ENCODE measurements at regions not wholly inside any gene's neighbourhood (a gene's known extent, or its start where the extent isn't known, plus 50 kb on each side); places are given as distances from the start of the nearest gene placed in this dataset.
"Not testable (repeated sequence)": the region's sequence is repeated elsewhere in the genome, so short reads cannot be mapped to it uniquely, and the experiment has no call there.

DNA sequence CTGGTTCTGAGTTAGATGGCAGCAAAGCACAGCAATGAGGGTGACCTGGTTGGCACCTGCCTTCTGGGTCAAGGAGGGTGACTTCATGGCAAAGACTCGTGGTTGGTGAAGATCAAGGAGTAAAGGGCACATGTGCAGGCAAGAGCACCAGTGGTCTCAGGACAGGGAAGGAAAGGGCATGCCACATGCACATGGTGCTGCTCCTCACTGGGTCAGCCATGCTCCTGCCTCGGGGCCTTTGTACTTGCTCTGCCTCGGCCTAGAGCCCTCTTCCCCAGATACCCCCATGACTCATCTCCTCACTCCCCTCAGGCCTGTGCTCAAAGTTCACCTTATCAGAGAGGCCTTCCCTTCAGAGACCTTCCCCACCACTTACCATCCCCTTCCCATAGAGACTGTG, 106.7 kb upstream of the KDM7A start:
- no peak for DNase-seq

DNA sequence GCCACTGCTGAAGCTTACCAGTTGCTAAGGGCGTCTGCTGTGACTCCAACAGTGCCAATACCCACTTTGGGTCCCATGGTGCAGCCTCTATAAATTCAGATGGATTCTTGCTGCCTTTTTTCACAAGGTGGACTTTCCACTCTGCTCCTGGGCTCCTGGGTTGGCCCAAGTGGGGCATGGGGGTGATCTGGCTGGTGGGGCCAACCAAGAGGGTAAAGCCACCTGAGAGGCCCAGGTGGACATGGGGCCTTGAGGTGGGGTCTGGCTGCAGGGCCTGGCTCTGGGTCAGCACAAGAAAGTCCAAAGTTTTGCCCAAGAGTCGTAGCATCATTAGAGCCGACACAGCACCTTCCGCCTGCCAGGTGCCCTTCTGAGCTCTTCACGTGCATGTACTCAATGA, 105.2 kb upstream of the KDM7A start:
- no peak for DNase-seq

DNA sequence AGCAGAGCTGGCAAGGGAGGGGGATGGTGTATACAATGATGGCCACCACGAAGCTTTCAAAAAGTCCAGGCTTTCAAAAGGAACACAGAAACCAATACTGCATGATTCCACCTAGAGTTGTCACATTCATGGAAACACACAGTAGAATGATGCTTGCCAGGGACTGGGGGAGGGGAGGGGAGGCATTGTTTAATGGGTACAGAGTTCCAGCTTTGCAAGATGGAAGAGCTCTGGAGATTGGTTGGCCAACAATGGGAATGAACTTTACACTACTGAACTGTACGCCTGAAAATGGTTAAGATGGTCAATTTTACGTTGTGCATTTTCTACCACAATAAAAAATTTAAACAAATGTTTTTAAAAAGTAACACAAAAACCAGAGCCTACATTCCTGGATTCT, 104.5 kb upstream of the KDM7A start:
- DNase-seq = no peak

DNA sequence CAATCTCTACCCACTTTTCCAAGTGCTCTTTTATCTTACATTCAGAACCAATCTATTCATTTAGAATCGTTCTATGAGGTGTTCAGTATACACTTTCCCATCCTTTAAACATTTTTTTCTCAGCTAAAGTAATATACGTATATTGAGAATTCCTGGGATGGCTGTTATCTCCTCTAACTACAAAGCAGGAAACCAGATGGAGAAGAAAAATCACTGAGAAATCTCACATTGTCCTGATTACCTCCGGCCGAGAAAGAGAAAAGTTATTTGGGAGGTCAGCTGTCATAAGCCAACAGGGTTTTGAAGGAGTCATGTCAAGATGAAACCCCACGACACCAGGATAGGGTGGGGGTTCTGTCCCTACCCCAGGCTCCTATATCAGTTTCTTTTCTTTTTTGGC, 99.2 kb upstream of the KDM7A start:
- DNase-seq = no peak

GRCh38 chr7:140275069-140275965, 98.5 kb upstream of the KDM7A start:
- peak; percentile 27 for DNase-seq

GRCh38 chr7:140273417-140273816, 96.6 kb upstream of the KDM7A start:
- DNase-seq = no peak

DNA sequence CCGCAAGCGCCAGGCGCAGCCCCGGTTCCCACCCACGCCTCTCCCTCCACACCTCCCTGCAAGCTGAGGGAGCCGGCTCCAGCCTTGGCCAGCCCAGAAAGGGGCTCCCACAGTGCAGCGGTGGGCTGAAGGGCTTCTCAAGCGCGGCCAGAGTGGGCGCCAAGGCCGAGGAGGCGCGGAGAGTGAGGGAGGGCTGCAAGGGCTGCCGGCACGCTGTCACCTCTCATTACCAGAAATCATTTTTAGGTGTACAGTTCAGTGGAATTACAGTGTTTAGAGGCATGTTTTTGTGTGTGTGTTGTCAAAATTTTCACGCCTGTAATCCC, 94.8 kb upstream of the KDM7A start:
- not testable (repeated sequence) for DNase-seq

DNA sequence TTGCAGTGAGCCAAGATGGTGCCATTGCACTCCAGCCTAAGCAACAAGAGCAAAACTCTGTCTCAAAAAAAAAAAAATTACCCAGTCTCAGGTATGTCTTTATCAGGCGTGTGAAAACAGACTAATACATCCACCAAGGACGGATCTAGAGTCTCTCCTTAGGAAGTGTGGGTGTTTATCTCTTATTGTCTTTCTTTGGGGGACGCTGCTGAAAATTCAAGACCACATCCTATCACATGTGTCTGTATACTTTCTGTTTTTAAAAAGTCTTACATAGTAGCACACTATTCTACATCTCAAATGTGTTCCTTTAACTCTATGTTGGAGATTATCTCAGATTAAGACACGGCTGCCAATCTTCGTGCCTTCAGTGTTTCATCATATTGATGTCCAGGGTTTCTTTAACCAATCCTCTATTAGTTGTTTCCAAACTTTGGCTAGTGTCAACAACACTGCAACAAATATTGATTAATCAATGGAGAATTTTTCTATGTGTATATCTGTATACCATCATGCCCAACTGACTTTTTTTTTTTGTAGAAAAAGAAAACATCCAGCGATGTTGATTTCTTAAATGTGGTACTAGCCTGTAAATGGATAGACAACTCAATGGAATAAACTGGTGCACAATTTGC, 92.3 kb upstream of the KDM7A start:
- DNase-seq = no peak

GRCh38 chr7:140267381-140268226, 90.8 kb upstream of the KDM7A start:
- no peak for DNase-seq

DNA sequence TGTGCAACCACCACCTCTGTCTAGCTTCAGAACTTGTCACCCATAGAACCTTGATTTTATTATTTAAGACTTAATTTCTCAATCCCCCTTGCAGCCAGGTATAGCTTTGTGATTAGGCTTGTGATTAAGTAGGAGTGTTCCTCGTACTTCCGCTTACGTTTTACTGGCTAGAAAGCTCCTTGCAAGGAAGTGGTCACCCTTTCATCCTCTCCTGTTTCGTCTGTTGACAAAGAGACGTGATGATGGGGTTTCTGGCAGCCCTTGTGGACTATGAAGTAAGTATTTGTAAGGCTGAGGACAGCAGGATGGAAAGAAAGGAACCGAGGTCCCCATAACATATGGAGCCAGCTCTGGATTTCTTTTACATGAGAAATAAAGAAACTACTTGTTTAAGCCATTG, 86.5 kb upstream of the KDM7A start:
- DNase-seq = no peak

DNA sequence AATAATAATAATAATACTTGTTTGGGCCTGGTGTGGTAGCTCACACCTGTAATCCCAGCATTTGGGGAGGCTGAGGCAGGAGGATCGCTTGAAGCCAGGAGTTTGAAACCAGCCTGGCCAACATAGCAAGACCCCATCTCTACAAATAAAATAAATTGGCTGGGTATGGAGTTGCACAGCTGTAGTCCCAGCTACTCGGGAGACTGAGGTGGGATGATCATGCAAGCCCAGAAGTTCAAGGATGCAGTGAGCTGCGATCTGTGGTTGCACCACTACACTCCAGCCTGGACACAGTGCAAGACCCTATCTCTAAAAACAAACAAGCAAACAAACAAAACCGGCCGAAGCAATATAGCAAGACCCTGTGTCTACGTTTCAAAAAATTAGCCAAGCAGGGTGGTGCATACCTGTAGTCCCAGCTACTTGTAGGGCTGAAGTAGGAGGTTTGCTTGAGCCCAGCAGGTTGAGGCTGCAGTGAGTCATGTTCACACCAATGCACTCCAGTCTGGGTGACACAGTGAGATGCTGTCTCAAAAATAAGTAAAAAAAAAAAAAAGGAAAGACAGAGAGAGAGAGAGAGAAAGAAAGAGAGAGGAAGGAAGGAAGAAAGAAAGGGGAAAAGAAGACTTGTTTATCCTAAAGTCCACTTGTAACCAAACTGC, 85.6 kb upstream of the KDM7A start:
- DNase-seq = no peak

DNA sequence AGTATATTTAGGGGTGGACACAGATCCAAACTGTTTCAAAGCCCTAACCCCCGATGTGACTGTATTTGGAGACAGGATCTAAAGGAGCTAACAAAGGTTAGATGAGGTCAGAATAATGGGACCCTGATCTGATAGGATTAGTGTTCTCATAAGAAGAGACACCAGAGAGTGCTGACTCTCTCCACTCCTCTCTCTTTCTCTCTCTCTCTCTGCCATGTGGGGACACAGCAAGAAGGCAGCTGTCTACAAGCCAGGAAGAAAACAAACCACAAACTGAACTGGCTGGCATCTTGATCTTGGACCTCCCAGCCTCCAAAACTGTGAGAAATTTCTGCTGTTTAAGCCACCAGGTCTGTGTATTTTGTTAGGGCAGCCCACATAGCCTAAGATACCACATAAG, 84.7 kb upstream of the KDM7A start:
- no peak for DNase-seq

DNA sequence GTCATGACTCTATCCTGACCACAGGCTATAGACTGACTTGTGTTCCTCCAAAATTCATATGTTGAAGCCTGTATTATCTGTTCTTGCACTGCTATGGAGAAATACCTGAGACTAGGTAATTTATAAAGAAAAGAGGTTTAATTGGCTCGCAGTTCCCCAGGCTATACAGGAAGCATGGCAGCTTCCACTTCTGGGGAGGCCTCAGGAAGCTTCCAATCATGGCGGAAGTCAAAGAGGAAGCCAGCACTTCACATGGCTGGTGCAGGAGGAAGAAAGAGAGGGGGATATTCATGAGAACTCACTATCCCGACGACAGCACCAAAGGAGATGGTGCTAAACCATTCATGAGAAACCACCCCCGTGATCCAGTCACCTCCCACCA, 84.3 kb upstream of the KDM7A start:
- DNase-seq = no peak

- peak; percentile 2 for DNase-seq
These were observed 83.7 kb upstream of the KDM7A start for GRCh38 chr7:140260352-140261104.

GRCh38 chr7:140257278-140257677, 80.5 kb upstream of the KDM7A start:
- not testable (repeated sequence) for DNase-seq

GRCh38 chr7:140254976-140255375, 78.2 kb upstream of the KDM7A start:
- not testable (repeated sequence) for DNase-seq

DNA sequence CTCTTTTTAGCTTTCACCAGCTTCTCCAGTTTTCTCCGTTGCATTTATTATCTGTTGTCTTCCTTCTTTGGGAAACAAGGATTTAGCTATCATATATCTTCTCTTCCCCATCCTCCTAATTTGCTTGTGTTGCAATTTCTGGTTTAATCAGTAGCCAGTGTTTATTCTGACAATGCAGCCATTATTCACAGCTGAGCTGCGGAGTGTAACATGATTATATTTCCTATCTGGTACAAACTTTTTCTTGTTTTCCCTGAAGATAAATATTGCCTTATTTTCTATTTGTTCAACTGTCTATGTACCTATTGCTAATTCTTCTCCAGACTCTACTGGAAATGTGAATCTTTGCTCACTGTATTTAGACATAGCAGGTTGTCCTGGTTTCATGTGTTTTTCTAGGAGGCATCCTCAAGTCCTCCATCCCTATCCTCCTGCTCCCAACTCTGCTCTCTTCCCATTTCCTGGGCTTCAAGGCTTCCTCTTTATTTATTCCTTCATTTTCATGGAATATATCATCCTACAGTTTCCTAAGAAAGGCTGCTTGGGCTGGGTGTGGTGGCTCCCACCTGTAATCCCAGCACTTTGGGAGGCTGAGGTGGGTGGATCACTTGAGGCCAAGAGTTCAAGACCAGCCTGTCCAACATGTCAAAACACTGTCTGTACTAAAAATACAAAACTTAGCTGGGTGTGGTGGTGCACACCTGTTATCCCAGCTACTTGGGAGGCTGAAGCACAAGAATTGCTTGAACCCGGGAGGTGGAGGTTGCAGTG, 72.4 kb upstream of the KDM7A start:
- DNase-seq = no peak

DNA sequence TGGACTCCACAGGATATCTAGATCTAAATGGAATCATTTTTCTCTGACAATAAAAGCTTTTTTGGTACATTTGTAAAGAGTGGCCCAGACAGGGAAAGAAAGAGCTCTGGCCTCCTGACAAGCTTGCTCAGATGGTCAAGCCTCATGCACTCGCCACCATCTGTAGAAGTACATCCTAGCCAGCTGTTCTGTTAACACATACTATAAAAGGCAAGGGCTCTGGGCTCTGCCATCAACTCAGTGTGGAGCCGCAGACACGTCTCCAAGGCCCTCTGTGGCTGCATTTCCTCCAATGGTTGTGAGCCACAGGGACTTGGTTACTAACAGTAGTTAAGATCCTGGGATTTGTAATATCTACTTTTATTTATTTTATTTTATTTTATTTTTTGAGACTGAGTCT, 70.8 kb upstream of the KDM7A start:
- DNase-seq = no peak

GRCh38 chr7:140245611-140246105, 68.9 kb upstream of the KDM7A start:
- DNase-seq = no peak

GRCh38 chr7:140242057-140243031, 65.6 kb upstream of the KDM7A start:
- no peak for DNase-seq

Data from eye (tissue), 1 donor.